H1 (cell line): ENCODE measurements at regions not wholly inside any gene's neighbourhood (a gene's known extent, or its start where the extent isn't known, plus 50 kb on each side); places are given as distances from the start of the nearest gene placed in this dataset.

ENCODE experiments used
- CTCF ChIA-PET: fragments of 300-600 bp; sonication (Branson Sonifier 250); formaldehyde crosslinking; loops from one replicate; lab custom pipeline; 2021; ENCODE audit not compliant: partially characterized antibody; lab: Charles Lee
- POLR2A ChIA-PET: fragments of 300-600 bp; sonication (Branson Sonifier 250); formaldehyde crosslinking; loops from one replicate; lab custom pipeline; 2021; ENCODE audit warnings: inconsistent platforms; ENCODE audit not compliant: partially characterized antibody; lab: Charles Lee
- DNase-seq, 2 experiments: peaks; one replicate each; pipeline versions ENCODE4 v3.0.0 to v3.0.0-alpha.2; 2010 to 2022; ENCODE audit warnings: low spot score in 2 of 2, low read depth in 1 of 2, mixed read lengths in 1 of 2
- FAIRE-seq: peaks from 2 replicates; lab custom pipeline; 2011; peaks lifted over from hg19 to GRCh38; lab: Jason Lieb, UNC
- H2AFZ ChIP-seq: 2 replicates; pipeline ENCODE4 v1.8.1; 2012; ENCODE audit warnings: low read length, inconsistent platforms
- H2AK5ac ChIP-seq: 2 replicates; pipeline ENCODE4 v1.6.1; 2013; ENCODE audit warnings: low read depth, low read length
- H2BK120ac ChIP-seq: replicated peaks from 2 replicates; pipeline ENCODE3; 2013; ENCODE audit warnings: low read depth, low read length, inconsistent platforms
- H2BK12ac ChIP-seq: 2 replicates; pipeline ENCODE4 v1.6.1; 2013; ENCODE audit warnings: low read depth, low read length
- H2BK15ac ChIP-seq: 2 replicates; pipeline ENCODE4 v1.6.1; 2013; ENCODE audit warnings: low read length
- H2BK20ac ChIP-seq: 2 replicates; pipeline ENCODE4 v1.6.1; 2013; ENCODE audit warnings: low read length
- H2BK5ac ChIP-seq: 2 replicates; pipeline ENCODE4 v1.6.1; 2013; ENCODE audit warnings: low read depth, low read length
- H3K14ac ChIP-seq: 2 replicates; pipeline ENCODE4 v1.6.1; 2013; ENCODE audit warnings: inconsistent platforms; ENCODE audit not compliant: insufficient read length
- H3K18ac ChIP-seq: 2 replicates; pipeline ENCODE4 v1.6.1; 2013; ENCODE audit warnings: low read length; ENCODE audit errors: extremely low read depth
- H3K23ac ChIP-seq: 2 replicates; pipeline ENCODE4 v1.6.1; 2013; ENCODE audit warnings: inconsistent platforms; ENCODE audit not compliant: insufficient read length
- H3K23me2 ChIP-seq: 2 replicates; pipeline ENCODE4 v1.6.1; 2013; ENCODE audit warnings: low read depth, low read length
- H3K27ac ChIP-seq: 2 replicates; pipeline ENCODE4 v1.6.1; 2011; ENCODE audit warnings: low read depth, low read length, inconsistent platforms
- H3K27me3 ChIP-seq, 4 experiments: replicated peaks in 1 of 4; 1 replicate in 1 of 4; 2 replicates in 3 of 4; pipeline versions ENCODE4 v1.6.1 to v1.8.1; 2011 to 2013; ENCODE audit warnings: low read length in 3 of 4, mild to moderate bottlenecking in 3 of 4, inconsistent platforms in 2 of 4, mixed read lengths in 2 of 4, moderate library complexity in 1 of 4; ENCODE audit not compliant: control insufficient read depth in 3 of 4, insufficient read depth in 3 of 4; ENCODE audit errors: extremely low read depth in 1 of 4
- H3K36me3 ChIP-seq, 4 experiments: 2 replicates each; pipeline versions ENCODE4 v1.6.1 to v1.8.1; 2011 to 2013; ENCODE audit warnings: mild to moderate bottlenecking in 4 of 4, low read length in 3 of 4, moderate library complexity in 2 of 4, control low read depth in 1 of 4, inconsistent platforms in 1 of 4; ENCODE audit not compliant: insufficient read depth in 4 of 4, control insufficient read depth in 2 of 4
- H3K4ac ChIP-seq: replicated peaks from 2 replicates; pipeline ENCODE3; 2013; ENCODE audit warnings: low read length, low read depth, mixed read lengths, inconsistent platforms; ENCODE audit not compliant: insufficient read length
- H3K4me1 ChIP-seq, 4 experiments: replicated peaks in 1 of 4; 1 replicate in 1 of 4; 2 replicates in 3 of 4; pipeline versions ENCODE4 v1.6.1 to v1.8.1; 2011 to 2013; ENCODE audit warnings: low read length in 3 of 4, inconsistent platforms in 2 of 4, mixed read lengths in 1 of 4; ENCODE audit not compliant: insufficient read depth in 4 of 4, control insufficient read depth in 3 of 4
- H3K4me2 ChIP-seq, 2 experiments: 2 replicates each; pipeline versions ENCODE4 v1.6.1 to v1.8.1; 2011 to 2013; ENCODE audit warnings: low read depth in 2 of 2, low read length in 2 of 2, control low read depth in 1 of 2, inconsistent platforms in 1 of 2, mild to moderate bottlenecking in 1 of 2; ENCODE audit not compliant: insufficient read depth in 1 of 2
- H3K4me3 ChIP-seq, 4 experiments: fragments of 200-600, 300-600 bp in 1 of 4; sonication (generic), shearing (Covaris generic), sonication (Bioruptor Twin) in 1 of 4; 2 replicates each; pipeline versions ENCODE4 v1.5.1 to v1.8.1; 2011 to 2016; ENCODE audit warnings: low read length in 4 of 4, low read depth in 3 of 4, control low read depth in 2 of 4, inconsistent platforms in 2 of 4, mild to moderate bottlenecking in 2 of 4, mixed read lengths in 1 of 4, moderate library complexity in 1 of 4; ENCODE audit not compliant: insufficient read depth in 2 of 4; ENCODE audit errors: extremely low read depth in 1 of 4
- H3K56ac ChIP-seq: replicated peaks from 2 replicates; pipeline ENCODE3; 2013; ENCODE audit warnings: low read depth, mild to moderate bottlenecking, mixed read lengths, low read length, inconsistent platforms; ENCODE audit not compliant: insufficient read length
- H3K79me1 ChIP-seq: 2 replicates; pipeline ENCODE4 v1.6.1; 2013; ENCODE audit warnings: low read depth, low read length, control low read depth
- H3K79me2 ChIP-seq, 2 experiments: 2 replicates each; pipeline versions ENCODE4 v1.6.1 to v1.8.1; 2012 to 2013; ENCODE audit warnings: low read length in 2 of 2, mild to moderate bottlenecking in 2 of 2, inconsistent platforms in 1 of 2; ENCODE audit not compliant: insufficient read depth in 2 of 2, control insufficient read depth in 1 of 2
- H3K9ac ChIP-seq, 4 experiments: replicated peaks in 1 of 4; 1 replicate in 1 of 4; 2 replicates in 3 of 4; pipeline versions ENCODE4 v1.6.1 to v1.8.1; 2011 to 2013; ENCODE audit warnings: low read depth in 3 of 4, low read length in 3 of 4, control low read depth in 2 of 4, mild to moderate bottlenecking in 2 of 4, moderate library complexity in 2 of 4, inconsistent platforms in 1 of 4; ENCODE audit errors: extremely low read depth in 1 of 4
- H3K9me3 ChIP-seq, 2 experiments: 2 replicates each; pipeline versions ENCODE4 v1.6.1 to v1.8.1; 2012 to 2013; ENCODE audit warnings: mild to moderate bottlenecking in 2 of 2, moderate library complexity in 2 of 2, control low read depth in 1 of 2, inconsistent platforms in 1 of 2, low read depth in 1 of 2, low read length in 1 of 2, mixed read lengths in 1 of 2; ENCODE audit not compliant: insufficient read depth in 2 of 2
- H4K20me1 ChIP-seq, 2 experiments: replicated peaks in 1 of 2; 2 replicates each; pipeline versions ENCODE3 to v1.8.1; 2011 to 2013; ENCODE audit warnings: inconsistent platforms in 2 of 2, low read length in 2 of 2, mild to moderate bottlenecking in 1 of 2; ENCODE audit not compliant: insufficient read depth in 2 of 2, control insufficient read depth in 1 of 2
- H4K5ac ChIP-seq: 2 replicates; pipeline ENCODE4 v1.6.1; 2013; ENCODE audit warnings: low read length, low read depth, mixed read lengths, inconsistent platforms; ENCODE audit not compliant: insufficient read length
- H4K8ac ChIP-seq: 2 replicates; pipeline ENCODE4 v1.8.0; 2013; ENCODE audit warnings: mild to moderate bottlenecking, moderate library complexity, low read length, inconsistent platforms; ENCODE audit not compliant: insufficient read depth; ENCODE audit errors: extremely low read depth
- H4K91ac ChIP-seq: replicated peaks from 2 replicates; pipeline ENCODE3; 2013; ENCODE audit warnings: low read length, mixed read lengths, inconsistent platforms; ENCODE audit not compliant: insufficient read length
- E2F6 ChIP-seq: IDR thresholded peaks from 2 replicates; pipeline ENCODE4 v1.6.1; 2012; ENCODE audit warnings: inconsistent platforms
- SP2 ChIP-seq: IDR thresholded peaks from 2 replicates; pipeline ENCODE4 v1.6.1; 2012; ENCODE audit warnings: mild to moderate bottlenecking, low read length, inconsistent platforms
- WGBS, 2 experiments: shearing (Covaris generic) in 1 of 2; methylation state at CpG; one replicate each; pipeline versions ENCODE4 v1.1.6 to v1.1.7; 2013 to 2015; ENCODE audit warnings: low lambda C conversion rate in 2 of 2, mixed read lengths in 2 of 2, inconsistent platforms in 1 of 2, low coverage in 1 of 2, missing lambda C conversion rate in 1 of 2; ENCODE audit not compliant: insufficient replicate concordance in 2 of 2, insufficient coverage in 1 of 2, insufficient read length in 1 of 2; ENCODE audit errors: extremely low coverage in 1 of 2, missing lambda C conversion rate in 1 of 2; 5-methylcytosine and 5-hydroxymethylcytosine counted together

- no peaks in the 10 kb centered on the region for H3K4me1 ChIP-seq
- H3K4me2 ChIP-seq = no peak overlapping the region
- H2AK5ac ChIP-seq = no peak overlapping the region
- CTCF ChIA-PET = interaction anchor here (0.7 to 0.9 kb wide), 2 partner anchors 27 to 36 kb away, joined by 3 to 4 read pairs; no protein-coding TSS in a partner anchor
- no peak overlapping the region for H3K18ac ChIP-seq
- no peaks in the 10 kb centered on the region; a peak in 2 of 4 replicates for H3K9me3 ChIP-seq
- H2AFZ ChIP-seq = no peak overlapping the region
- H3K14ac ChIP-seq = no peak overlapping the region
- no peak for TF ChIP-seq SP2
- peak; percentile 21; the same call in 1 of the 2 replicates for TF ChIP-seq E2F6
- H3K27ac ChIP-seq = no peak overlapping the region
- DNase-seq (no peak), FAIRE-seq (no peak)
- H3K56ac ChIP-seq = no peak overlapping the region
- H4K91ac ChIP-seq = no peak overlapping the region
- H4K8ac ChIP-seq = no peak overlapping the region
- no peaks in the 10 kb centered on the region for H3K23me2 ChIP-seq
- H2BK5ac ChIP-seq = no peak overlapping the region
- H3K23ac ChIP-seq = no peak overlapping the region
- no peak overlapping the region for H3K9ac ChIP-seq
- POLR2A ChIA-PET = interaction anchor here (0.7 to 1.1 kb wide), 2 partner anchors 20 to 31 kb away, joined by 4 read pairs; no protein-coding TSS in a partner anchor
- H3K4ac ChIP-seq = no peak overlapping the region
- no peaks in the 10 kb centered on the region for H3K79me2 ChIP-seq
- peaks cover 0 to 2% of the 10 kb centered on the region in 2 experiments for H4K20me1 ChIP-seq
- H3K79me1 ChIP-seq = no peaks in the 10 kb centered on the region
- no peak overlapping the region for H4K5ac ChIP-seq
- H3K36me3 ChIP-seq = peaks cover 0 to 10% (median 4%) of the 10 kb centered on the region in 4 experiments; a peak in 4 of 8 replicates
- WGBS, 2 experiments = 88% methylated on average over 3 of the region's 3 CpGs; no CpG with 5 or more reads in 1 of the 2 experiments
- H2BK120ac ChIP-seq = no peak overlapping the region
- H2BK15ac ChIP-seq = no peak overlapping the region
- no peak overlapping the region for H2BK12ac ChIP-seq
- no peak overlapping the region for H3K4me3 ChIP-seq
- H3K27me3 ChIP-seq = no peaks in the 10 kb centered on the region
- no peak overlapping the region for H2BK20ac ChIP-seq
Observed at GRCh38 chr16:14329727-14330350, 258.7 kb downstream of the MRTFB start.
